OCI-LY7 (cell line): ENCODE measurements at regions not wholly inside any gene's neighbourhood (a gene's known extent, or its start where the extent isn't known, plus 50 kb on each side); places are given as distances from the start of the nearest gene placed in this dataset.

Experiments used
- BruUV-seq: library from RNA; stranded (reverse); fragments of 400-500 nt; replicated peaks from 2 replicates; lab custom pipeline; 2021; lab: Mats Ljungman, UMichigan
- CTCF ChIA-PET: fragments of 300-600 bp; sonication (Branson Sonifier 250); formaldehyde crosslinking; loops from one replicate; lab custom pipeline; 2022; ENCODE audit warnings: antibody characterized with exemption; ENCODE audit not compliant: unreplicated experiment; lab: Charles Lee
- POLR2A ChIA-PET: fragments of 300-600 bp; sonication (Branson Sonifier 250); formaldehyde crosslinking; loops from one replicate; lab custom pipeline; 2022; ENCODE audit warnings: antibody characterized with exemption; lab: Charles Lee
- DNase-seq: peaks from one replicate; pipeline ENCODE4 v3.0.0-alpha.2; 2015; ENCODE audit warnings: low spot score
- H2AFZ ChIP-seq: fragments of 200-600 bp; sonication (generic), shearing (Covaris generic); 2 replicates; pipeline ENCODE4 v1.6.1; 2014; ENCODE audit warnings: mild to moderate bottlenecking, antibody characterized with exemption, low read length, moderate library complexity
- H3K27ac ChIP-seq: fragments of 200-600 bp; sonication (generic); 2 replicates; pipeline ENCODE4 v1.5.1; 2014; ENCODE audit warnings: mixed run types, low read depth, mild to moderate bottlenecking, moderate library complexity, low read length, inconsistent platforms; ENCODE audit not compliant: poor library complexity, severe bottlenecking
- H3K36me3 ChIP-seq: fragments of 200-600 bp; sonication (generic); 2 replicates; pipeline ENCODE4 v1.6.1; 2014; ENCODE audit warnings: mild to moderate bottlenecking, antibody characterized with exemption, low read length, moderate library complexity, mixed read lengths; ENCODE audit not compliant: insufficient read depth
- H3K4me1 ChIP-seq: fragments of 200-600 bp; sonication (generic); 2 replicates; pipeline ENCODE4 v1.5.1; 2014; ENCODE audit warnings: mild to moderate bottlenecking, low read length; ENCODE audit not compliant: insufficient read depth, poor library complexity, severe bottlenecking
- H3K4me2 ChIP-seq: fragments of 200-600 bp; sonication (generic); 2 replicates; pipeline ENCODE4 v1.6.1; 2014; ENCODE audit warnings: mild to moderate bottlenecking, low read length
- H3K4me3 ChIP-seq: fragments of 200-600 bp; sonication (generic); 2 replicates; pipeline ENCODE4 v1.5.1; 2014; ENCODE audit warnings: mild to moderate bottlenecking, low read depth, low read length; ENCODE audit not compliant: poor library complexity, severe bottlenecking
- H3K79me2 ChIP-seq: fragments of 200-600 bp; sonication (generic); 2 replicates; pipeline ENCODE4 v1.6.1; 2016; ENCODE audit warnings: low read depth, mild to moderate bottlenecking, low read length, moderate library complexity, mixed read lengths; ENCODE audit not compliant: insufficient read depth
- H3K9me2 ChIP-seq: fragments of 200-600 bp; sonication (generic); 2 replicates; pipeline ENCODE4 v1.6.1; 2016; ENCODE audit warnings: mild to moderate bottlenecking, low read length, mixed read lengths; ENCODE audit not compliant: insufficient read depth
- H3K9me3 ChIP-seq: fragments of 200-600 bp; sonication (generic); 2 replicates; pipeline ENCODE4 v1.6.1; 2014; ENCODE audit warnings: mild to moderate bottlenecking, mixed run types, low read length, mixed read lengths
- H4K20me1 ChIP-seq: fragments of 200-600 bp; sonication (generic); 2 replicates; pipeline ENCODE4 v1.6.1; 2014; ENCODE audit warnings: mild to moderate bottlenecking, antibody characterized with exemption, low read length, moderate library complexity, mixed read lengths; ENCODE audit not compliant: insufficient read depth
- EZH2phosphoT487 ChIP-seq: fragments of 200-600 bp; sonication (generic); IDR thresholded peaks from 2 replicates; pipeline ENCODE4 v1.6.1; 2018; ENCODE audit warnings: low read depth, borderline replicate concordance, mild to moderate bottlenecking, mixed run types, antibody characterized with exemption, low read length, moderate library complexity, mixed read lengths
- intact Hi-C: fragments of 100-400 bp; cut with micrococcal nuclease; formaldehyde crosslinking; loops from one replicate; pipeline ENCODE4 v1.10.0; 2022; ENCODE audit not compliant: unreplicated experiment
- TF ChIP-seq, protein P1 (sequence below): fragments of 200-600 bp; sonication (generic); conservative IDR thresholded peaks from 2 replicates; pipeline ENCODE4 v1.5.1; 2014; ENCODE audit warnings: mild to moderate bottlenecking, antibody characterized with exemption, low read length, moderate library complexity, mixed read lengths

DNA sequence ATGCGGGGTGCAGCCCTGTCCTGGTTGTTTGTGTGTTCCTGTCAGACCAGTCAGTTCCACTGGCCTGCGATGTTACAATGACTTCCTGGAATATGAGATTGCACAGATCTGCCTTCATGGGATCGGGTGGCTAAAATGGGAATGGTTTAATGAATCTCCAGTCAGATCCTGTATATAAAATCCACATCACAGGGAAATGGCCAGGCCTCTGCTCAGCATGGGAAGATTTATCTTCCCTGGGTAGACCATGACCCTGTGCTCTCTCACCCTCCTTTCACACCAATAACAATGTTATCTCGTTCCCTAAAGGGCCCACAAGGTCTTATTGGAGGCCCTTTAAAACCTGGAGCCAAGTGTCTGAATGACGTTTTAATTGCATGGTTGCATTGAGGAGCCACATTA lies 307.4 kb downstream of the RAB28 start:
- H3K4me3 ChIP-seq: no peak overlapping the region
- H4K20me1 ChIP-seq: no peaks in the 10 kb centered on the region
- H3K9me2 ChIP-seq: no peaks in the 10 kb centered on the region
- no peak for DNase-seq
- H3K9me3 ChIP-seq: no peaks in the 10 kb centered on the region
- no peak for TF ChIP-seq EZH2phosphoT487
- TF ChIP-seq, protein P1, sequence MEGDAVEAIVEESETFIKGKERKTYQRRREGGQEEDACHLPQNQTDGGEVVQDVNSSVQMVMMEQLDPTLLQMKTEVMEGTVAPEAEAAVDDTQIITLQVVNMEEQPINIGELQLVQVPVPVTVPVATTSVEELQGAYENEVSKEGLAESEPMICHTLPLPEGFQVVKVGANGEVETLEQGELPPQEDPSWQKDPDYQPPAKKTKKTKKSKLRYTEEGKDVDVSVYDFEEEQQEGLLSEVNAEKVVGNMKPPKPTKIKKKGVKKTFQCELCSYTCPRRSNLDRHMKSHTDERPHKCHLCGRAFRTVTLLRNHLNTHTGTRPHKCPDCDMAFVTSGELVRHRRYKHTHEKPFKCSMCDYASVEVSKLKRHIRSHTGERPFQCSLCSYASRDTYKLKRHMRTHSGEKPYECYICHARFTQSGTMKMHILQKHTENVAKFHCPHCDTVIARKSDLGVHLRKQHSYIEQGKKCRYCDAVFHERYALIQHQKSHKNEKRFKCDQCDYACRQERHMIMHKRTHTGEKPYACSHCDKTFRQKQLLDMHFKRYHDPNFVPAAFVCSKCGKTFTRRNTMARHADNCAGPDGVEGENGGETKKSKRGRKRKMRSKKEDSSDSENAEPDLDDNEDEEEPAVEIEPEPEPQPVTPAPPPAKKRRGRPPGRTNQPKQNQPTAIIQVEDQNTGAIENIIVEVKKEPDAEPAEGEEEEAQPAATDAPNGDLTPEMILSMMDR: no peak
- ChIA-PET CTCF (no interaction called here), POLR2A (interaction anchor here (0.7 kb wide), 1 partner anchor 47 kb away, joined by 3 read pairs; no protein-coding TSS in a partner anchor)
- H3K79me2 ChIP-seq: no peaks in the 10 kb centered on the region
- intact Hi-C loops: no loop called here
- no peak overlapping the region for H3K4me2 ChIP-seq
- H3K4me1 ChIP-seq: no peaks in the 10 kb centered on the region
- no TSS peak for BruUV-seq
- no peak overlapping the region for H3K27ac ChIP-seq
- no peak overlapping the region for H2AFZ ChIP-seq
- no peaks in the 10 kb centered on the region for H3K36me3 ChIP-seq

DNA sequence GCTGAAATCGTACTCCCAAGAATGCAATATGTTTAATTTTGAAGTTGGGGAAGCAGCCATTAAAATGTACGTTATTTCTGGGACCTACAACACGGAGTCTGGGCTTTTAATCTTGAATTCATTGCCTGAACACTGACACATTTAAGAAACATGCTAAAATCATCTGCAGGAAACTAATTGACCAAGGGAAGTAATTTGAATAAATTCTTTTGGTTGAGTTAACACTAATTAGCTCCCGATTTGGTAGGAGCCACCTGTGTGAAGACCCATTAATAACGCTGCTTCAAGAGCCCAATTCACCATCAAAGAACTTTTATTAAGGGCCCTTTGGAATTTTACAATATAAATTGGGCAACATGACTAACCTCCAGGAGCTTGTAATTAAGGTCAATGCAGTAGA lies 309.2 kb downstream of the RAB28 start:
- no peak overlapping the region for H3K27ac ChIP-seq
- no peaks in the 10 kb centered on the region for H4K20me1 ChIP-seq
- no peaks in the 10 kb centered on the region for H3K79me2 ChIP-seq
- TF ChIP-seq, protein P1: no peak
- no peak for TF ChIP-seq EZH2phosphoT487
- no peak for DNase-seq
- no peaks in the 10 kb centered on the region for H3K9me2 ChIP-seq
- ChIA-PET POLR2A (interaction anchor here (0.7 kb wide), 1 partner anchor 642 kb away, joined by 3 read pairs; no protein-coding TSS in a partner anchor), CTCF (no interaction called here)
- no peak overlapping the region for H3K4me3 ChIP-seq
- no peak overlapping the region for H2AFZ ChIP-seq
- intact Hi-C loops: no loop called here
- no peaks in the 10 kb centered on the region for H3K4me1 ChIP-seq
- H3K36me3 ChIP-seq: no peaks in the 10 kb centered on the region
- no TSS peak for BruUV-seq
- H3K9me3 ChIP-seq: no peaks in the 10 kb centered on the region
- H3K4me2 ChIP-seq: no peak overlapping the region

DNA sequence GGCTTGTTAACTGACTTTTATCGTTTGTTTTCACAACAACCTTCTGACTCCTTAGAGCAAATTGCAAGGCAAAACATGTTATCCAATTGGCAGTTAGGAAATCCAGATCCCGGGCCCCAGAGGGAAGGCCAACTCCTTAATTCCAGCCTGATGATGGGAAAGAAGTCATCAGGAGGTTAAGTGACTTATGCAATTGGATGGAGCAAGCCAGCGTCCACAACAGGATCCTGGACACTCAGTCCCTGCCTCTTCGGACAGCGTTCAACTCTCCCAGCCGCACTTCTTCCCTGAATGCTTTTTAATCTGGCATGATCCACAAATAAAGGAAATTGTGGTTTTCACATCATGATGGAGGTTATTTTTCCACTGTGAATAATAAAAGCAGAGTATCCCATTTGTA lies 310.1 kb downstream of the RAB28 start:
- no peak overlapping the region for H3K27ac ChIP-seq
- ChIA-PET POLR2A (no interaction called here), CTCF (no interaction called here)
- H3K4me2 ChIP-seq: no peak overlapping the region
- no peaks in the 10 kb centered on the region for H4K20me1 ChIP-seq
- no peak overlapping the region for H3K4me3 ChIP-seq
- no peaks in the 10 kb centered on the region for H3K9me3 ChIP-seq
- no peaks in the 10 kb centered on the region for H3K36me3 ChIP-seq
- intact Hi-C loops: no loop called here
- no peaks in the 10 kb centered on the region for H3K4me1 ChIP-seq
- no peak overlapping the region for H2AFZ ChIP-seq
- BruUV-seq: no TSS peak
- H3K9me2 ChIP-seq: no peaks in the 10 kb centered on the region
- no peaks in the 10 kb centered on the region for H3K79me2 ChIP-seq
- DNase-seq: no peak
- no peak for TF ChIP-seq EZH2phosphoT487
- TF ChIP-seq, protein P1: no peak
